Lower lobe of right lung (tissue), 2 donors: ENCODE measurements at regions not wholly inside any gene's neighbourhood (a gene's known extent, or its start where the extent isn't known, plus 50 kb on each side); places are given as distances from the start of the nearest gene placed in this dataset.

Experiments used
- ATAC-seq, 2 donors: fragments of 200-7000 bp; cut with Tn5 transposase; one replicate each; pipeline ENCODE4 v1.9.1; 2020 to 2022; ENCODE audit warnings: mild to moderate bottlenecking in 2 of 2, moderate library complexity in 2 of 2
- DNase-seq: peaks from one replicate; pipeline ENCODE4 v3.0.0-alpha.2; 2020
- H3K27ac ChIP-seq: fragments of 200-600 bp; one replicate; pipeline ENCODE4 v1.8.0; 2022
- H3K27me3 ChIP-seq: fragments of 200-600 bp; one replicate; pipeline ENCODE4 v1.8.0; 2022; ENCODE audit warnings: low read depth
- H3K36me3 ChIP-seq: fragments of 200-600 bp; one replicate; pipeline ENCODE4 v1.8.0; 2022; ENCODE audit warnings: mild to moderate bottlenecking
- H3K4me1 ChIP-seq: fragments of 200-600 bp; one replicate; pipeline ENCODE4 v1.8.0; 2022
- H3K4me3 ChIP-seq: fragments of 200-600 bp; one replicate; pipeline ENCODE4 v1.8.0; 2022; ENCODE audit warnings: mild to moderate bottlenecking
- H3K9me3 ChIP-seq: fragments of 200-600 bp; one replicate; pipeline ENCODE4 v1.8.0; 2022
- intact Hi-C: fragments of 100-400 bp; cut with DNase I; formaldehyde crosslinking; loops from one replicate; pipeline ENCODE4 v1.11.0; 2022
- TF ChIP-seq, protein P1 (sequence below): fragments of 200-600 bp; IDR thresholded peaks from one replicate; pipeline ENCODE4 v1.8.0; 2022; ENCODE audit warnings: antibody characterized with exemption, mild to moderate bottlenecking
- donor health status: DM: no; HTN: yes; CAD: no; lungs with severe emphysema.

DNA sequence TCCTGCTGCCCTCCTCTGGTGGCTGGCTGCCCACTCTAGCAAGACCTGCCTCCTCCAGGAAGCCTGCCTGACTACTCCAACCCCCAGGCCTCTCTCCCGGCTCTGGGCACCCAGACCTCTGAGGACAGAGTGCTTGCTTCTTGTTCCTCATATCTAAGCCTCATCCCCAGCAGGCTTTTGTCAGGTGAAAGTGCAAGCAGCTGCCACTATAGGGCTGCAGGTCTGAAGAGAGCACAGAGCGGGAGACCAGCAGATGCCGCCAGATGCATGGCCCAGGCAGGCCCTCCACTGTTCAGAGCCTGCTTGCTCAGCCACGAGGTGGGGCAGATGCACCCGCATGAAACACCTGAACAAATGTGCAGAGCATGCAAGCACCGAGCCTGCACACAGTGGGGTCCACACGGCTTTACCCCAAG, 73.0 kb downstream of the SERPINA3 start:
- intact Hi-C loops = no loop called here
- no peak for ATAC-seq
- no peak for DNase-seq
- Histone ChIP-seq H3K9me3 (no peaks in the 10 kb centered on the region), H3K4me3 (no peak overlapping the region), H3K27me3 (peaks cover 14% of the 10 kb centered on the region), H3K27ac (no peak overlapping the region), H3K36me3 (no peaks in the 10 kb centered on the region), H3K4me1 (peaks cover 4% of the 10 kb centered on the region)
- TF ChIP-seq, protein P1, sequence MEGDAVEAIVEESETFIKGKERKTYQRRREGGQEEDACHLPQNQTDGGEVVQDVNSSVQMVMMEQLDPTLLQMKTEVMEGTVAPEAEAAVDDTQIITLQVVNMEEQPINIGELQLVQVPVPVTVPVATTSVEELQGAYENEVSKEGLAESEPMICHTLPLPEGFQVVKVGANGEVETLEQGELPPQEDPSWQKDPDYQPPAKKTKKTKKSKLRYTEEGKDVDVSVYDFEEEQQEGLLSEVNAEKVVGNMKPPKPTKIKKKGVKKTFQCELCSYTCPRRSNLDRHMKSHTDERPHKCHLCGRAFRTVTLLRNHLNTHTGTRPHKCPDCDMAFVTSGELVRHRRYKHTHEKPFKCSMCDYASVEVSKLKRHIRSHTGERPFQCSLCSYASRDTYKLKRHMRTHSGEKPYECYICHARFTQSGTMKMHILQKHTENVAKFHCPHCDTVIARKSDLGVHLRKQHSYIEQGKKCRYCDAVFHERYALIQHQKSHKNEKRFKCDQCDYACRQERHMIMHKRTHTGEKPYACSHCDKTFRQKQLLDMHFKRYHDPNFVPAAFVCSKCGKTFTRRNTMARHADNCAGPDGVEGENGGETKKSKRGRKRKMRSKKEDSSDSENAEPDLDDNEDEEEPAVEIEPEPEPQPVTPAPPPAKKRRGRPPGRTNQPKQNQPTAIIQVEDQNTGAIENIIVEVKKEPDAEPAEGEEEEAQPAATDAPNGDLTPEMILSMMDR = no peak

DNA sequence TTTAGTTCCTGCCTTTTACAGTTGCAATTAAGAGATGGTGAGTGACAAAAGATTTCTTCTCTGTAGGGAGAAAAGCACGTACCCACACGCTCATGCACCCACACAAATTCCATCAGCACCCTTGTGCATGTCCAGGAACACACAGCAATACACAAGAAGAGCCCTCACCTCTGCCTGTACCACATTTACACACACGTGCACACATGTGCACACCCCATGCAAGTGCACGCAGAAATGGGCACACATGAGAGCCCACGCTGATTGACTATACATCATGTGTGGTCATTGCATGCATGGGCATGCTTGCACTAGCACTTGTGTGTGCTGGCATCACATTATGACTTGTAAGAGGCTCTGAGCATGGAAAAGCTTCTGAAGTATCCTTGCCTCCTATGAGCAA, 70.5 kb downstream of the SERPINA3 start:
- no peak overlapping the region for H3K4me3 ChIP-seq
- DNase-seq (no peak), ATAC-seq (no peak)
- TF ChIP-seq, protein P1 = no peak
- no peaks in the 10 kb centered on the region for H3K9me3 ChIP-seq
- H3K4me1 ChIP-seq = no peaks in the 10 kb centered on the region
- no peaks in the 10 kb centered on the region for H3K36me3 ChIP-seq
- H3K27me3 ChIP-seq = peaks cover 6% of the 10 kb centered on the region
- H3K27ac ChIP-seq = no peak overlapping the region
- intact Hi-C loops = no loop called here

DNA sequence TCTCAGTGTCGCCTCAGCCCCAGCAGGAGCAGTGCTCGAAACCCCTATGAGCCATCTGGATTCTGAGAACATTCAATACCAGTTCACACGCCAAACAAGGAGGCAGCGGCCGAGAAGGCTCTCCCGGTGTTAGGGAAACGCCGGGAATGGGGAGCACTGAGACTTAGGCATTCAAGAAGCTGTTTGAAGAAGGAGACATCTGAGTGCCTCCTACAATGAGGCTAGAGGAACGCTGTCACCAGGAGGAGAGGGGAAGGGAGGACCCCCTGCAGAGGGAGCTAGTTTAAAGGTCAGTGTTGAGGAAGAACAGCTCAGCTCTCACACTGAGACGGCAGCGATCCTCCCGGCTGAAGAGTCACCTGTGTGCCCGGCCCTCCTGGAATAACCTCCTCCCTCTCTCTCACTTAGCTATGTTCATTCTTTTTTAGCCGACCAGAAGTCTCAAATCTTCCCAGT, 69.9 kb downstream of the SERPINA3 start:
- Histone ChIP-seq H3K27ac (no peak overlapping the region), H3K36me3 (no peaks in the 10 kb centered on the region), H3K4me1 (no peaks in the 10 kb centered on the region), H3K9me3 (no peaks in the 10 kb centered on the region), H3K27me3 (peaks cover 6% of the 10 kb centered on the region), H3K4me3 (no peak overlapping the region)
- DNase-seq (no peak), ATAC-seq (no peak)
- intact Hi-C loops = no loop called here
- TF ChIP-seq, protein P1 = no peak

DNA sequence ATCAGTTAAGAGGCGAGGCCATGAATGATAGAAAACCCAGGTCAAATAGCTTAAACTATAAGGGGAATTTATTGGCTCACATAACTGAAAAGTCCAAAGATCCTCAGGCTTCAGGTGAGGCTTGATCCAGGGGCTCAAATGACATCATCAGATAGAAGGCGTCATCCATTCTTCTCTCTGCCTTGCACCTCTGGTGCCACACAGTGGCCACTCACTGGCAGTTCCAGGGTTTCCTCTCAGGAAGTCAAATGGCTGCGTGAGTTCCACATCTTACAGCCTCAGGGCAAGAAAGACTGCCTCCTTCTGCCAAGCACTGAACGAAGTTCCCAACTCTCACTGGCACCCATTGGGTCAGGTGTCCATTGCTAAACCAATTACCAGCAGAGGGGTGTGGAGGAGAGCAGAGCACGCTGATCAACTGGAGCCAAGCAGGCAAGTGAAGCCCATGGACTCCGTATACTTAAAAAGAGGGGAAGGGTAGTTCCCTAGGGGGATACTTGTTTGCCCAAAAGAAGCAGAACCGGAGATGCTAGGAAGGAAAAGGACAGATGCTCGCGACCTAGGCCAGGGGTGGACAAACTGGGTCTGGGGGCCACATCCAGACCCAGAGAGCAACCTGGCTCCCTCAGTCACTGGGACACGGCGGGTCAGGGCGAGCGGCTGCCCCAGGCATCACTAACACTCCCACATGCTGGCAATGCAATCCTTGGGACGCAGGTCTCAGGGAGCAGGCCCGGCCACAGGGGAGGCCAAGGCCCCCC, 69.3 kb downstream of the SERPINA3 start:
- no peak overlapping the region for H3K27ac ChIP-seq
- no peak for ATAC-seq
- DNase-seq = no peak
- no peaks in the 10 kb centered on the region for H3K4me1 ChIP-seq
- H3K9me3 ChIP-seq = no peaks in the 10 kb centered on the region
- H3K4me3 ChIP-seq = no peak overlapping the region
- TF ChIP-seq, protein P1 = no peak
- intact Hi-C loops = no loop called here
- H3K27me3 ChIP-seq = peaks cover 6% of the 10 kb centered on the region
- H3K36me3 ChIP-seq = no peaks in the 10 kb centered on the region

DNA sequence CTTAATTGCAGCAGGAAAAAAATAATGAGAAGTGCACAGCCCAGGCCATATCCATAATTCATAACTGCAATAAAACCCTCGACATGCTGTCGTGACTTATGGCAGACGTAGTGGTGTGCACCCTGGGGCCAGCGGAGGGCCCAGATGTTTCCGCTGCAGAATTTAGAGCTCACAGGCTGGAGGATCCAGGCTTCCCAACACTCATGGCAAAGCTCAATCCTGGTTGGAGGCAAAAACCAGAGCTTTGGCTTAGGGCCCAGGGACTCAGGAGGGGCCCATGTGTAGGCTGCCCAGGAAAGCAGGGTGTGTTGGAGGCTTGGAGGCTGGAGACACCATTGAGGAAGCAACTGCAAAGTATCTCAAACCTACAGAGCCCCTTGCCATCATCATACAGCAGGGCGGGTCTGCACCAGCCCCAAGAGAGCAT, 68.7 kb downstream of the SERPINA3 start:
- intact Hi-C loops = no loop called here
- Histone ChIP-seq H3K36me3 (no peaks in the 10 kb centered on the region), H3K4me3 (no peak overlapping the region), H3K9me3 (no peaks in the 10 kb centered on the region), H3K4me1 (no peaks in the 10 kb centered on the region), H3K27me3 (peaks cover 6% of the 10 kb centered on the region), H3K27ac (no peak overlapping the region)
- ATAC-seq (no peak), DNase-seq (no peak)
- TF ChIP-seq, protein P1 = no peak
